ENCODE measurements at regions not wholly inside any gene's neighbourhood (a gene's known extent, or its start where the extent isn't known, plus 50 kb on each side); places are given as distances from the start of the nearest gene placed in this dataset.

DNA sequence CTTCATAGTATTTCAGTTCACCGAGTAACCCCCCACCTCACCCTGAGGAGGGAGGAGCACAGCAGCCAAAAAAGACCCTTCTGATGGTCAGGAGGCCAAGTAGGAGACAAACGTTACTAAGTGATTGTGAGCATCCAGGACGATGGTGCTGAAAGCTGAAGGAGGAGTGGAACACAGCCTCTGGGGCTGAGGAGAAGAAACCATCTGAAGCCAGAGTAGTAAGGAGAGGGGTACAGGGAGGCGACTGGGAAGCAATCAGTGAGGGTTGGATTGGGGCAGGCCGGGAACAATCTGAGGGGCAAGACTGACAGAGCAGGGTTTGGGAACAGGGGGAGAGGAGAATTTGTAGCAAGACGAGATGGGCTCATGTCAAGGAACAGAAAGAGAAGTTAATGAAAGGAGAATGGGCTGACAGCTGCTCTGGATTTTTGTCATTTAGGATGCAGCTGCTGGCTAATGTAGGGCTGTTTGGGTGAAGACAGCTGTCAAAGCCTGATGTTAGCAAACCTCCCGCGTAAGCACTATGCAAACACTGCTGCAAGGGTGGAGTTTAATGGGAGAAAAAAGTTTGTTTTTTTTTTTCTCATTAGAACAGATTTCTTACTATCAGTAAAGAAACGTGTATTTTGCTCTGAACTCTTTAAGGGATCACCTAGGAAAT is 622.2 kb downstream of the EDEM1 start (continued):
- TF ChIP-seq SIRT6 (IDR thresholded peaks at IDR 0.05; ENCODE audit: low read depth, low read length) (no peak), ASH1L (IDR thresholded peaks at IDR 0.05; ENCODE audit: borderline replicate concordance, low read depth, partially characterized antibody) (no peak), DNMT1 (IDR thresholded peaks at IDR 0.05) (no peak), ZNF408 (CRISPR knock-in tag; IDR thresholded peaks at IDR 0.05; ENCODE audit: low read depth) (no peak), ZFPM2 (CRISPR knock-in tag; IDR thresholded peaks at IDR 0.05) (no peak), RFX7 (CRISPR knock-in tag; IDR thresholded peaks at IDR 0.05) (no peak), PRPF4 (IDR thresholded peaks at IDR 0.05; ENCODE audit: insufficient read depth, low read depth, low read length, poor library complexity, severe bottlenecking) (no peak)
- TF ChIP-seq, protein P1, sequence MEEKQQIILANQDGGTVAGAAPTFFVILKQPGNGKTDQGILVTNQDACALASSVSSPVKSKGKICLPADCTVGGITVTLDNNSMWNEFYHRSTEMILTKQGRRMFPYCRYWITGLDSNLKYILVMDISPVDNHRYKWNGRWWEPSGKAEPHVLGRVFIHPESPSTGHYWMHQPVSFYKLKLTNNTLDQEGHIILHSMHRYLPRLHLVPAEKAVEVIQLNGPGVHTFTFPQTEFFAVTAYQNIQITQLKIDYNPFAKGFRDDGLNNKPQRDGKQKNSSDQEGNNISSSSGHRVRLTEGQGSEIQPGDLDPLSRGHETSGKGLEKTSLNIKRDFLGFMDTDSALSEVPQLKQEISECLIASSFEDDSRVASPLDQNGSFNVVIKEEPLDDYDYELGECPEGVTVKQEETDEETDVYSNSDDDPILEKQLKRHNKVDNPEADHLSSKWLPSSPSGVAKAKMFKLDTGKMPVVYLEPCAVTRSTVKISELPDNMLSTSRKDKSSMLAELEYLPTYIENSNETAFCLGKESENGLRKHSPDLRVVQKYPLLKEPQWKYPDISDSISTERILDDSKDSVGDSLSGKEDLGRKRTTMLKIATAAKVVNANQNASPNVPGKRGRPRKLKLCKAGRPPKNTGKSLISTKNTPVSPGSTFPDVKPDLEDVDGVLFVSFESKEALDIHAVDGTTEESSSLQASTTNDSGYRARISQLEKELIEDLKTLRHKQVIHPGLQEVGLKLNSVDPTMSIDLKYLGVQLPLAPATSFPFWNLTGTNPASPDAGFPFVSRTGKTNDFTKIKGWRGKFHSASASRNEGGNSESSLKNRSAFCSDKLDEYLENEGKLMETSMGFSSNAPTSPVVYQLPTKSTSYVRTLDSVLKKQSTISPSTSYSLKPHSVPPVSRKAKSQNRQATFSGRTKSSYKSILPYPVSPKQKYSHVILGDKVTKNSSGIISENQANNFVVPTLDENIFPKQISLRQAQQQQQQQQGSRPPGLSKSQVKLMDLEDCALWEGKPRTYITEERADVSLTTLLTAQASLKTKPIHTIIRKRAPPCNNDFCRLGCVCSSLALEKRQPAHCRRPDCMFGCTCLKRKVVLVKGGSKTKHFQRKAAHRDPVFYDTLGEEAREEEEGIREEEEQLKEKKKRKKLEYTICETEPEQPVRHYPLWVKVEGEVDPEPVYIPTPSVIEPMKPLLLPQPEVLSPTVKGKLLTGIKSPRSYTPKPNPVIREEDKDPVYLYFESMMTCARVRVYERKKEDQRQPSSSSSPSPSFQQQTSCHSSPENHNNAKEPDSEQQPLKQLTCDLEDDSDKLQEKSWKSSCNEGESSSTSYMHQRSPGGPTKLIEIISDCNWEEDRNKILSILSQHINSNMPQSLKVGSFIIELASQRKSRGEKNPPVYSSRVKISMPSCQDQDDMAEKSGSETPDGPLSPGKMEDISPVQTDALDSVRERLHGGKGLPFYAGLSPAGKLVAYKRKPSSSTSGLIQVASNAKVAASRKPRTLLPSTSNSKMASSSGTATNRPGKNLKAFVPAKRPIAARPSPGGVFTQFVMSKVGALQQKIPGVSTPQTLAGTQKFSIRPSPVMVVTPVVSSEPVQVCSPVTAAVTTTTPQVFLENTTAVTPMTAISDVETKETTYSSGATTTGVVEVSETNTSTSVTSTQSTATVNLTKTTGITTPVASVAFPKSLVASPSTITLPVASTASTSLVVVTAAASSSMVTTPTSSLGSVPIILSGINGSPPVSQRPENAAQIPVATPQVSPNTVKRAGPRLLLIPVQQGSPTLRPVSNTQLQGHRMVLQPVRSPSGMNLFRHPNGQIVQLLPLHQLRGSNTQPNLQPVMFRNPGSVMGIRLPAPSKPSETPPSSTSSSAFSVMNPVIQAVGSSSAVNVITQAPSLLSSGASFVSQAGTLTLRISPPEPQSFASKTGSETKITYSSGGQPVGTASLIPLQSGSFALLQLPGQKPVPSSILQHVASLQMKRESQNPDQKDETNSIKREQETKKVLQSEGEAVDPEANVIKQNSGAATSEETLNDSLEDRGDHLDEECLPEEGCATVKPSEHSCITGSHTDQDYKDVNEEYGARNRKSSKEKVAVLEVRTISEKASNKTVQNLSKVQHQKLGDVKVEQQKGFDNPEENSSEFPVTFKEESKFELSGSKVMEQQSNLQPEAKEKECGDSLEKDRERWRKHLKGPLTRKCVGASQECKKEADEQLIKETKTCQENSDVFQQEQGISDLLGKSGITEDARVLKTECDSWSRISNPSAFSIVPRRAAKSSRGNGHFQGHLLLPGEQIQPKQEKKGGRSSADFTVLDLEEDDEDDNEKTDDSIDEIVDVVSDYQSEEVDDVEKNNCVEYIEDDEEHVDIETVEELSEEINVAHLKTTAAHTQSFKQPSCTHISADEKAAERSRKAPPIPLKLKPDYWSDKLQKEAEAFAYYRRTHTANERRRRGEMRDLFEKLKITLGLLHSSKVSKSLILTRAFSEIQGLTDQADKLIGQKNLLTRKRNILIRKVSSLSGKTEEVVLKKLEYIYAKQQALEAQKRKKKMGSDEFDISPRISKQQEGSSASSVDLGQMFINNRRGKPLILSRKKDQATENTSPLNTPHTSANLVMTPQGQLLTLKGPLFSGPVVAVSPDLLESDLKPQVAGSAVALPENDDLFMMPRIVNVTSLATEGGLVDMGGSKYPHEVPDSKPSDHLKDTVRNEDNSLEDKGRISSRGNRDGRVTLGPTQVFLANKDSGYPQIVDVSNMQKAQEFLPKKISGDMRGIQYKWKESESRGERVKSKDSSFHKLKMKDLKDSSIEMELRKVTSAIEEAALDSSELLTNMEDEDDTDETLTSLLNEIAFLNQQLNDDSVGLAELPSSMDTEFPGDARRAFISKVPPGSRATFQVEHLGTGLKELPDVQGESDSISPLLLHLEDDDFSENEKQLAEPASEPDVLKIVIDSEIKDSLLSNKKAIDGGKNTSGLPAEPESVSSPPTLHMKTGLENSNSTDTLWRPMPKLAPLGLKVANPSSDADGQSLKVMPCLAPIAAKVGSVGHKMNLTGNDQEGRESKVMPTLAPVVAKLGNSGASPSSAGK (IDR thresholded peaks at IDR 0.05) = no peak
